K562 (cell line): ENCODE measurements at regions not wholly inside any gene's neighbourhood (a gene's known extent, or its start where the extent isn't known, plus 50 kb on each side); places are given as distances from the start of the nearest gene placed in this dataset.
A peak's percentile ranks its signal among the peaks of the same experiment; 100 is the strongest.

Experiments
- ATAC-seq: fragments of 200-7000 bp; cut with Tn5 transposase; 3 replicates; pipeline ENCODE4 v1.9.1; 2020; ENCODE audit warnings: moderate library complexity
- BruUV-seq: library from RNA; stranded (reverse); fragments of 400-500 nt; replicated peaks from 2 replicates; lab custom pipeline; 2021; lab: Mats Ljungman, UMichigan
- CTCF ChIA-PET: fragments of 300-600 bp; formaldehyde crosslinking; extraction: SDS; loops from one replicate; lab custom pipeline; 2021; ENCODE audit warnings: low intra/inter-chr PET ratio; lab: Yijun Ruan, JAX
- POLR2A ChIA-PET: fragments of 300-600, 350-650 bp; sonication (Branson Sonifier 250); formaldehyde crosslinking; extraction: SDS; loops from one replicate; lab custom pipeline; 2021; ENCODE audit warnings: antibody characterized with exemption, inconsistent platforms; lab: Yijun Ruan, JAX
- DNase-seq, 4 experiments: peaks; one replicate each; pipeline versions ENCODE4 v3.0.0 to v3.0.0-alpha.2; 2011 to 2018; ENCODE audit warnings: low spot score in 3 of 4, mixed read lengths in 3 of 4; ENCODE audit errors: extremely low read depth in 1 of 4
- FAIRE-seq: peaks from 2 replicates; lab custom pipeline; 2011; peaks lifted over from hg19 to GRCh38; lab: Jason Lieb, UNC
- H2AFZ ChIP-seq: 2 replicates; pipeline ENCODE4 v1.6.0; 2011; ENCODE audit warnings: low read depth, low read length, control low read depth, inconsistent platforms
- H3K27ac ChIP-seq: fragments of 200-600 bp; 3 replicates; pipeline ENCODE4 v1.8.0; 2011; ENCODE audit warnings: low read depth, mild to moderate bottlenecking, control low read depth, inconsistent platforms, low read length, moderate library complexity, mixed read lengths; ENCODE audit errors: extremely low read depth
- H3K27me3 ChIP-seq, 2 experiments: fragments of 300-600 bp in 1 of 2; 2 replicates in 1 of 2; 3 replicates in 1 of 2; pipeline versions ENCODE4 v1.6.0 to v1.8.0; 2011; ENCODE audit warnings: inconsistent platforms in 2 of 2, low read length in 2 of 2, mild to moderate bottlenecking in 1 of 2, mixed read lengths in 1 of 2, moderate library complexity in 1 of 2; ENCODE audit not compliant: control insufficient read depth in 2 of 2, insufficient read depth in 2 of 2
- H3K36me3 ChIP-seq: fragments of 300-600 bp; 3 replicates; pipeline ENCODE4 v1.8.0; 2011; ENCODE audit warnings: mild to moderate bottlenecking, low read length, inconsistent platforms; ENCODE audit not compliant: control insufficient read depth, insufficient read depth
- H3K4me1 ChIP-seq, 2 experiments: fragments of 200-600 bp in 1 of 2; replicated peaks in 1 of 2; 2 replicates in 1 of 2; 3 replicates in 1 of 2; pipeline versions ENCODE4 v1.5.1 to v1.8.0; 2011; ENCODE audit warnings: inconsistent platforms in 2 of 2, low read length in 2 of 2, mild to moderate bottlenecking in 1 of 2, mixed read lengths in 1 of 2, moderate library complexity in 1 of 2; ENCODE audit not compliant: control insufficient read depth in 2 of 2, insufficient read depth in 2 of 2
- H3K4me2 ChIP-seq: 2 replicates; pipeline ENCODE4 v1.6.1; 2011; ENCODE audit warnings: low read length, control low read depth, inconsistent platforms, mixed read lengths; ENCODE audit not compliant: insufficient read depth
- H3K4me3 ChIP-seq: fragments of 200-600 bp; sonication (generic), shearing (Covaris generic); 2 replicates; pipeline ENCODE4 v1.5.1; 2016; ENCODE audit warnings: control low read depth, inconsistent platforms
- H3K79me2 ChIP-seq: fragments of 200-600 bp; 3 replicates; pipeline ENCODE4 v1.8.0; 2011; ENCODE audit warnings: low read length, inconsistent platforms; ENCODE audit not compliant: control insufficient read depth, insufficient read depth
- H3K9ac ChIP-seq, 2 experiments: 2 replicates each; pipeline versions ENCODE4 v1.6.0 to v1.6.1; 2011; ENCODE audit warnings: low read depth in 2 of 2, low read length in 2 of 2, control low read depth in 1 of 2, inconsistent platforms in 1 of 2, mild to moderate bottlenecking in 1 of 2, mixed read lengths in 1 of 2; ENCODE audit not compliant: insufficient read depth in 1 of 2
- H3K9me1 ChIP-seq: one replicate; pipeline ENCODE4 v1.6.0; 2011; ENCODE audit warnings: inconsistent platforms, mild to moderate bottlenecking, low read length, moderate library complexity; ENCODE audit not compliant: control insufficient read depth, insufficient read depth
- H3K9me3 ChIP-seq: replicated peaks from 2 replicates; pipeline ENCODE4 v1.5.1; 2011; ENCODE audit warnings: low read depth, low read length, inconsistent platforms; ENCODE audit not compliant: control insufficient read depth, insufficient read depth
- H4K20me1 ChIP-seq: replicated peaks from 2 replicates; pipeline ENCODE4 v1.6.1; 2011; ENCODE audit warnings: low read length, inconsistent platforms, mixed read lengths; ENCODE audit not compliant: control insufficient read depth, insufficient read depth
- CTCF ChIP-seq, 3 experiments: IDR thresholded peaks in 2 of 3; conservative IDR thresholded peaks in 1 of 3; 2 replicates each; pipeline ENCODE4 v1.5.1; 2011 to 2012; ENCODE audit warnings: low read length in 3 of 3, mild to moderate bottlenecking in 3 of 3, control low read depth in 2 of 3, improper control_type of control experiment in 1 of 3, inconsistent platforms in 1 of 3, low read depth in 1 of 3, mixed read lengths in 1 of 3, moderate library complexity in 1 of 3; ENCODE audit not compliant: insufficient read depth in 2 of 3
- DDX20 ChIP-seq: fragments of 450-650 bp; IDR thresholded peaks from 2 replicates; pipeline ENCODE4 v1.6.1; 2016; ENCODE audit warnings: missing genetic modification characterization, low read depth, mild to moderate bottlenecking, missing compliant biosample characterization, moderate library complexity
- ESRRB ChIP-seq: fragments of 250-450 bp; sonication (Bioruptor Pico); IDR thresholded peaks from 2 replicates; pipeline ENCODE4 v1.5.0; 2020; ENCODE audit warnings: mild to moderate bottlenecking, moderate library complexity, borderline replicate concordance
- EZH2 ChIP-seq: IDR thresholded peaks from 2 replicates; pipeline ENCODE4 v1.6.1; 2012; ENCODE audit warnings: low read depth, mild to moderate bottlenecking, inconsistent platforms, low read length, borderline replicate concordance
- MAFK ChIP-seq: IDR thresholded peaks from 2 replicates; pipeline ENCODE4 v1.6.1; 2011; ENCODE audit warnings: low read length, improper control_type of control experiment
- MEF2D ChIP-seq: conservative IDR thresholded peaks from 2 replicates; pipeline ENCODE4 v1.6.1; 2016; ENCODE audit warnings: low read depth, missing genetic modification characterization, missing compliant biosample characterization
- SPI1 ChIP-seq: IDR thresholded peaks from 2 replicates; pipeline ENCODE4 v1.6.1; 2011; ENCODE audit warnings: low read depth, low read length, control low read depth, borderline replicate concordance
- STAT6 ChIP-seq: sonication (generic); formaldehyde crosslinking; IDR thresholded peaks from 2 replicates; pipeline ENCODE4 v1.8.1; 2023; ENCODE audit warnings: mild to moderate bottlenecking, missing genetic modification reagents
- ZFP36 ChIP-seq: fragments of 150-350 bp; IDR thresholded peaks from 2 replicates; pipeline ENCODE4 v1.6.1; 2018; ENCODE audit warnings: low read length, low read depth; ENCODE audit not compliant: partially characterized antibody
- ZNF124 ChIP-seq: sonication (generic); formaldehyde crosslinking; IDR thresholded peaks from 2 replicates; pipeline ENCODE4 v1.8.1; 2022; ENCODE audit warnings: missing genetic modification reagents
- ZNF589 ChIP-seq: fragments of 200-800 bp; sonication (Bioruptor generic); IDR thresholded peaks from 2 replicates; pipeline ENCODE4 v1.6.1; 2016; ENCODE audit warnings: low read depth, missing genetic modification characterization, missing compliant biosample characterization
- ZNF830 ChIP-seq: fragments of 250-450 bp; sonication (Bioruptor Pico); IDR thresholded peaks from 2 replicates; pipeline ENCODE4 v1.5.0; 2021; ENCODE audit warnings: mild to moderate bottlenecking
- WGBS: fragments of 100-300 bp; shearing (Covaris generic); methylation state at CpG from one replicate; pipeline ENCODE4 v1.1.6; 2016; ENCODE audit warnings: low coverage, mixed read lengths; ENCODE audit not compliant: insufficient coverage; ENCODE audit errors: missing lambda C conversion rate; 5-methylcytosine and 5-hydroxymethylcytosine counted together
- in situ Hi-C: fragments of 300-500 bp; cut with MboI; formaldehyde crosslinking; loops from 4 replicates; pipeline ENCODE4 v1.15.0; 2018; ENCODE audit warnings: inconsistent platforms, mixed read lengths
- intact Hi-C: fragments of 100-400 bp; cut with micrococcal nuclease; formaldehyde crosslinking; loops from 2 replicates; pipeline ENCODE4 v1.14.2; 2022
- TF ChIP-seq, protein P1 (sequence below), 2 experiments: IDR thresholded peaks; 2 replicates each; pipeline ENCODE4 v1.6.1; 2012; ENCODE audit warnings: improper control_type of control experiment in 2 of 2, low read depth in 2 of 2, low read length in 2 of 2, borderline replicate concordance in 1 of 2

DNA sequence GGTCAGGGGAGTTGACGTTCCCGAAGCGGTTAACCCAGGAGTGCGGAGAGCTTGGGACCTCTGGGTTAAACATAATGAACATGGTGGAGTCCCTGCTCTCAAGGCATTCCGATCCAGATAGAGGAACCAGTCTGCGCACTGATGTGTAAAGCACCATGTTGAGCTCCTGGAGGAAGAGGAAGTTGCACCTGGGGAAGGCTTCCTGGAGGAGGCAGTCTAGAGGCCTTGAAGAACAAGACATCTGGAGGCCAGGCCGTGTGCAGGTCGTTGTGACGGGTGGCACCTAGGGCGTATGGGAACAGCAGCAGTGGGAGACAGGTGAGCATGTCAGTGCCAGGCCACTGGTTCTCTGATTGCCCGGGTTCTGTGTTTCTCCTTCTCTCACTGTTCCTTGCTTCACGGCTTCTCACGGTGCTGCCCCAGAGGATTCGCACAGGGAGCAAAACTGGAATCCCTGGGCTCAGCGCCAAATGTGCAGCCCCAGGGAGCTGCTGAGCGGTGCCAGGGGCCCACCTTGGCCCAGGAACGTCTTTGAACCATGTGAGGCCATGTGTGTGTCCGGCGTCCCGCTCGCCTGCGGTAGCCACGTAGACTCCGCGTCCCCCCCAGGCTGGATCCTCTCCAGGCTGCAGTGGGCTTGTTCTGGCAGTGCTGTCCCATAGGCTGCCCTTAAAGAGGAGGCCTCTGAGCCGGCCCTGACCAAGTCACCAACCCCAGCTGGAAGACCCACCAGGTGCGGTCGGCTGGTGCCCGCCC lies 122.9 kb upstream of the GALNT2 start:
- DNase-seq, result peak in 1 of 4 experiments; percentile 5
- H3K9me1 ChIP-seq, result no peaks in the 10 kb centered on the region
- no peak overlapping the region for H2AFZ ChIP-seq
- H3K27me3 ChIP-seq, result peaks cover 63 to 74% of the 10 kb centered on the region in 2 experiments
- H3K4me2 ChIP-seq, result no peak overlapping the region
- intact Hi-C loops, result no loop called here
- in situ Hi-C loops, result no loop called here
- no peaks in the 10 kb centered on the region for H4K20me1 ChIP-seq
- H3K79me2 ChIP-seq, result no peaks in the 10 kb centered on the region
- no peak overlapping the region for H3K27ac ChIP-seq
- peak; percentile 72 for ATAC-seq
- WGBS, result 17% methylated on average over 27 of the region's 29 CpGs
- H3K36me3 ChIP-seq, result no peaks in the 10 kb centered on the region
- ChIA-PET CTCF (no interaction called here), POLR2A (interaction anchor here (0.6 to 0.7 kb wide), 2 partner anchors 233 to 255 kb away, joined by 3 to 4 read pairs; no protein-coding TSS in a partner anchor)
- H3K9ac ChIP-seq, result no peak overlapping the region; a peak in 1 of 4 replicates
- no peak overlapping the region for H3K4me3 ChIP-seq
- H3K4me1 ChIP-seq, result peaks cover 0 to 6% of the 10 kb centered on the region in 2 experiments; a peak in 1 of 5 replicates
- H3K9me3 ChIP-seq, result no peaks in the 10 kb centered on the region
- BruUV-seq, result no TSS peak
- no peak for FAIRE-seq
- TF ChIP-seq, protein P1, sequence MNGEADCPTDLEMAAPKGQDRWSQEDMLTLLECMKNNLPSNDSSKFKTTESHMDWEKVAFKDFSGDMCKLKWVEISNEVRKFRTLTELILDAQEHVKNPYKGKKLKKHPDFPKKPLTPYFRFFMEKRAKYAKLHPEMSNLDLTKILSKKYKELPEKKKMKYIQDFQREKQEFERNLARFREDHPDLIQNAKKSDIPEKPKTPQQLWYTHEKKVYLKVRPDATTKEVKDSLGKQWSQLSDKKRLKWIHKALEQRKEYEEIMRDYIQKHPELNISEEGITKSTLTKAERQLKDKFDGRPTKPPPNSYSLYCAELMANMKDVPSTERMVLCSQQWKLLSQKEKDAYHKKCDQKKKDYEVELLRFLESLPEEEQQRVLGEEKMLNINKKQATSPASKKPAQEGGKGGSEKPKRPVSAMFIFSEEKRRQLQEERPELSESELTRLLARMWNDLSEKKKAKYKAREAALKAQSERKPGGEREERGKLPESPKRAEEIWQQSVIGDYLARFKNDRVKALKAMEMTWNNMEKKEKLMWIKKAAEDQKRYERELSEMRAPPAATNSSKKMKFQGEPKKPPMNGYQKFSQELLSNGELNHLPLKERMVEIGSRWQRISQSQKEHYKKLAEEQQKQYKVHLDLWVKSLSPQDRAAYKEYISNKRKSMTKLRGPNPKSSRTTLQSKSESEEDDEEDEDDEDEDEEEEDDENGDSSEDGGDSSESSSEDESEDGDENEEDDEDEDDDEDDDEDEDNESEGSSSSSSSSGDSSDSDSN (IDR thresholded peaks at IDR 0.05; ENCODE audit: borderline replicate concordance in 1 of 2, low read depth in 2 of 2, low read length in 2 of 2), result no peak
- TF ChIP-seq ZNF830 (CRISPR knock-in tag) (no peak), CTCF (IDR thresholded peaks at IDR 0.05 in 2 of 3, conservative IDR thresholded peaks at IDR 0.05 in 1 of 3; ENCODE audit: insufficient read depth in 2 of 3, low read depth in 1 of 3, low read length in 3 of 3) (peak; percentile 9 to 31 (median 28); a peak in 2 of 6 replicates), ZFP36 (peak; percentile 94), ZNF589 (CRISPR knock-in tag) (no peak), EZH2 (0 out of 2 replicates have a peak, but pooled peaks have one; percentile 18), MAFK (no peak), STAT6 (no peak), DDX20 (tag) (no peak), SPI1 (peak; percentile 48; the same call in 1 of the 2 replicates), ZNF124 (CRISPR knock-in tag) (no peak), MEF2D (tag) (no peak), ESRRB (CRISPR knock-in tag) (no peak)
